Left lung (tissue), 4 donors: ENCODE measurements at regions not wholly inside any gene's neighbourhood (a gene's known extent, or its start where the extent isn't known, plus 50 kb on each side); places are given as distances from the start of the nearest gene placed in this dataset.

Experiments used
- ATAC-seq: fragments of 200-7000 bp; cut with Tn5 transposase; one replicate; pipeline ENCODE4 v1.9.1; 2020; ENCODE audit warnings: moderate library complexity
- DNase-seq, 4 donors: peaks; one replicate each; pipeline ENCODE4 v3.0.0-alpha.2; 2013 to 2020
- H3K27ac ChIP-seq, 2 donors: fragments of 200-600 bp; sonication (generic) in 1 of 2; one replicate each; pipeline versions ENCODE4 v1.5.0 to v1.8.0; 2020 to 2021
- H3K27me3 ChIP-seq, 2 donors: fragments of 200-600 bp; sonication (generic) in 1 of 2; one replicate each; pipeline versions ENCODE4 v1.5.0 to v1.8.0; 2020 to 2021
- H3K36me3 ChIP-seq, 2 donors: fragments of 200-600 bp; sonication (generic) in 1 of 2; one replicate each; pipeline versions ENCODE4 v1.5.0 to v1.8.0; 2020 to 2021
- H3K4me1 ChIP-seq, 2 donors: fragments of 200-600 bp; one replicate each; pipeline ENCODE4 v1.8.0; 2021
- H3K4me3 ChIP-seq, 2 donors: fragments of 200-600 bp; sonication (generic) in 1 of 2; one replicate each; pipeline versions ENCODE4 v1.5.0 to v1.8.0; 2020 to 2021; ENCODE audit warnings: mild to moderate bottlenecking in 1 of 2
- H3K9me3 ChIP-seq, 2 donors: fragments of 200-600 bp; sonication (generic) in 1 of 2; one replicate each; pipeline versions ENCODE4 v1.5.0 to v1.8.0; 2020 to 2021
- intact Hi-C, 2 donors: fragments of 100-400 bp; cut with DNase I; formaldehyde crosslinking; loops; one replicate each; pipeline versions ENCODE4 v1.11.2 to v1.14.2; 2022
- TF ChIP-seq, protein P1 (sequence below), 2 donors: fragments of 200-600 bp; sonication (generic) in 1 of 2; IDR thresholded peaks; one replicate each; pipeline versions ENCODE4 v1.5.0 to v1.8.0; 2021; ENCODE audit warnings: antibody characterized with exemption in 2 of 2
- donor health status: DM: no; HTN: yes; CAD: no.
- donor health status: DM: no; HTN: no; CAD: no.

DNA sequence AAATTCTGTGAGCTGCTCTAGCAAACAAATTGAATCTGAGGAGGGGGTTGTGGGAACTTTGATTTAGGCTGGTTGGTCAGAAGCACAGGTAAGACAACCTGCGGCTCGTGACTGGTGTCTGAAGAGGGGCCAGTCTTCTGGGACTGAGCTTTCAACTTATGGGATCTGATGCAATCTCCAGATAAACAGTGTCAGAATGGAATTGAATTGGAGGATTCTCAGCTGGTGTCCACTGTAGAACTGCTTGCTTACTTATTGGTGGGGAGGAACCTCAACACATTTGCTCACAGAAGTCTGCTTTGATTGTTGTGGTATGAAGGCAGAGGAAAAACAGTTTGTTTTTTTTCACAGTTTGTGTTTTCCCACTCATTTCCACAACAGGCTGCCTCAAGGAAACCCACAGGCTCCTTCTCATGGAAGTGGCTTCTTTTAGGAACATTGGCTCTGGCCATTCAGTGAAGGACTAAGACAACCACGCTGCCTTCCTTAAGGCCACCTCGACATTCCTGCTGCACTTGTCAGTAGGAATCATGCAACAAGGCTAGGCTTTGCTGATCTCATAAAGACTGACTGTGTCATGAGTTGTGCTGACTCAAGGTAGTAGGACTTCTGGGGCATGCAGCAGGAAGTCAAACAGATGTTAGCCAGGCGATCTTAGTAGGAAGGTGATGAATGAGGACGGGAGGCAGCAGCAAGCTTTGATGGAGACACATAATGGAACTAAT is 104.7 kb downstream of the TSN start:
- H3K4me3 ChIP-seq, result no peak overlapping the region
- DNase-seq (no peak), ATAC-seq (no peak)
- intact Hi-C loops, result no loop called here
- no peak overlapping the region for H3K27ac ChIP-seq
- no peaks in the 10 kb centered on the region for H3K36me3 ChIP-seq
- H3K27me3 ChIP-seq, result peaks cover 0 to 13% of the 10 kb centered on the region in 2 donors
- H3K9me3 ChIP-seq, result peaks cover 0 to 1% of the 10 kb centered on the region in 2 donors
- no peaks in the 10 kb centered on the region for H3K4me1 ChIP-seq
- TF ChIP-seq, protein P1, sequence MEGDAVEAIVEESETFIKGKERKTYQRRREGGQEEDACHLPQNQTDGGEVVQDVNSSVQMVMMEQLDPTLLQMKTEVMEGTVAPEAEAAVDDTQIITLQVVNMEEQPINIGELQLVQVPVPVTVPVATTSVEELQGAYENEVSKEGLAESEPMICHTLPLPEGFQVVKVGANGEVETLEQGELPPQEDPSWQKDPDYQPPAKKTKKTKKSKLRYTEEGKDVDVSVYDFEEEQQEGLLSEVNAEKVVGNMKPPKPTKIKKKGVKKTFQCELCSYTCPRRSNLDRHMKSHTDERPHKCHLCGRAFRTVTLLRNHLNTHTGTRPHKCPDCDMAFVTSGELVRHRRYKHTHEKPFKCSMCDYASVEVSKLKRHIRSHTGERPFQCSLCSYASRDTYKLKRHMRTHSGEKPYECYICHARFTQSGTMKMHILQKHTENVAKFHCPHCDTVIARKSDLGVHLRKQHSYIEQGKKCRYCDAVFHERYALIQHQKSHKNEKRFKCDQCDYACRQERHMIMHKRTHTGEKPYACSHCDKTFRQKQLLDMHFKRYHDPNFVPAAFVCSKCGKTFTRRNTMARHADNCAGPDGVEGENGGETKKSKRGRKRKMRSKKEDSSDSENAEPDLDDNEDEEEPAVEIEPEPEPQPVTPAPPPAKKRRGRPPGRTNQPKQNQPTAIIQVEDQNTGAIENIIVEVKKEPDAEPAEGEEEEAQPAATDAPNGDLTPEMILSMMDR (IDR thresholded peaks at IDR 0.05), result no peak

DNA sequence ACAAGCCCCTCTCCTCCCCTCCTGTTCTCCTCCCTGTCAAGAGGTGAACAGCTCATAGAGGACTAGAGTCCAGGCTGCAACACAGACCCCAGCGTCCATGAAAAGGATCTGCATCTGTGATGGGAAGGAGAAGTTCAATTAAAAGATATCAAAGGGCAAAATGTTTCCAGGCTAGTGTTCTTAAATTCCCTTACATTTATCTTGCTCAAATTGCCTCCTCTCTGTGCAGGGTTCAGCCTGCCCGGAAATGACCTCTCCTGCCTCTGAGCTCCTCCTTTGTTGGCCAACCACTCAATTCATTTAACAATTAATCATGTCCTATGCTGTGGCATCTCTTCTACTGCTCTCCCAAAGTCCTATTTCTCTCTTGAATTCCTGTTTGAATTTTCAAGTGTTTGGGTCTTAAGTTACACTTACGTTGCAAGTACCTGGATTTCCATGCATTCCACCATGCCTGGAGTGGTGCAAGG is 105.3 kb downstream of the TSN start:
- Histone ChIP-seq H3K4me3 (no peak overlapping the region), H3K4me1 (no peaks in the 10 kb centered on the region), H3K9me3 (peaks cover 0 to 1% of the 10 kb centered on the region in 2 donors), H3K36me3 (no peaks in the 10 kb centered on the region), H3K27ac (no peak overlapping the region), H3K27me3 (peaks cover 0 to 13% of the 10 kb centered on the region in 2 donors)
- ATAC-seq, result no peak
- TF ChIP-seq, protein P1 (IDR thresholded peaks at IDR 0.05), result no peak
- no peak for DNase-seq
- intact Hi-C loops, result no loop called here

DNA sequence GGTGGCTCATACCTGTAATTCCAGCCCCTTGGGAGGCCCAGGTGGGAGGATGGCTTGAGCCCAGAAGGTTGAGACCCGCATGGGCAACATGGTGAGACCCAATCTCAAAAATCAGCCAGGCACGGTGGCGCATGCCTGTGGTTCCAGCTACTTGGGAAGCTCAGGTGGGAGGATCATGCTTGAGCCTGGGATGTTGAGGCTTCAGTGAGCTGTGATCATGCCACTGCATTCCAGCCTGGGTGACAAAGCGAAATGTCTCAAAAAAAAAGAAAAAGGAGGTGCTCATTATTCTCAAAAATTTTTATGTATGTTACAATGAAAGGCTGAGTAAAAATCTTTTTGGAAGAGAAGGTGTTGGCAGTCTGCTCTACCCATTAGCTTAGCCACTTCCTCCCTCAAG is 106.8 kb downstream of the TSN start:
- H3K9me3 ChIP-seq, result peaks cover 0 to 1% of the 10 kb centered on the region in 2 donors
- intact Hi-C loops, result no loop called here
- ATAC-seq (no peak), DNase-seq (no peak)
- H3K27ac ChIP-seq, result no peak overlapping the region
- H3K4me3 ChIP-seq, result no peak overlapping the region
- H3K4me1 ChIP-seq, result no peaks in the 10 kb centered on the region
- H3K36me3 ChIP-seq, result no peaks in the 10 kb centered on the region
- peaks cover 0 to 13% of the 10 kb centered on the region in 2 donors for H3K27me3 ChIP-seq
- TF ChIP-seq, protein P1 (IDR thresholded peaks at IDR 0.05), result no peak

DNA sequence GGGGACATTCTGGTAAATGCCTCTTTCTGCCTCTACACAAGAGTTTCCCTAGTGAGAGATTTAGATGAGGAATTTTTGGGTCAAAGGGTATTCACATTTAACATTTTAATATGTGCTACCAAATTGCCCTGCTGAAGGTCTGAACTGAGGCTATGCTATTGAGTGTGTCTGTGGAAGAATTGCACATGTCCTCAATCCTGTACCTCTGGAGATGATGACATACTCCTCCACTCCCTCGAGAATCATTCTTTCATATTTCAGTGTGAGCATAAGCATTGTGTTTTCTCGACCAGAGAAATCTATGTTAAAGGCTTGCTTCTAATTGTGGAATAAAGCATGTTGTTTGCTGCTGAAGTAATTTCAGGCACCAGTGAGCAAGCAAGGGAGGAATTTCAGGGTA is 110.5 kb downstream of the TSN start:
- no peaks in the 10 kb centered on the region for H3K36me3 ChIP-seq
- no peak for DNase-seq
- H3K9me3 ChIP-seq, result peaks cover 0 to 1% of the 10 kb centered on the region in 2 donors
- H3K4me1 ChIP-seq, result no peaks in the 10 kb centered on the region
- TF ChIP-seq, protein P1 (IDR thresholded peaks at IDR 0.05), result no peak
- H3K4me3 ChIP-seq, result no peak overlapping the region
- intact Hi-C loops, result no loop called here
- peaks cover 0 to 5% of the 10 kb centered on the region in 2 donors for H3K27me3 ChIP-seq
- ATAC-seq, result no peak
- no peak overlapping the region for H3K27ac ChIP-seq

DNA sequence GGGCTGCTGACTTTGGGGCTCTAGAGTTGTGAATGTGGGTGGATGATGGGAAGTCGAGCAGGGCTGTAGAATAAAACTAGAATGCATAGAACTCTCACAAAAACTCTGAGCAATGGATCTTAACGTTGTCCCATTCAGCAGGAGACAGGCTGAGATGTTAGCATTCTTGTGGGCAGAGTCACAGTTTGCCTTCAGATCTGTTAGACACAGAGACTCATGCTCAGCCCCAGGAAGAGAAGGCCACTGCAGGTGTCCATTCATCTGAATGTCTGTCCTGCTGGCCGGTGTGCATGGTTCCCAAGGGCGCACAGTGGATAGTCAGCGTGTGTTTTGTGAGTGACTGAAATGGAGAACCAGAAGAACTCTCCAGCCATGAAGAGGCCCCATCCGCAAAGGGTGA is 111.3 kb downstream of the TSN start:
- ATAC-seq, result no peak
- H3K36me3 ChIP-seq, result no peaks in the 10 kb centered on the region
- peaks cover 0 to 4% of the 10 kb centered on the region in 2 donors for H3K27me3 ChIP-seq
- no peak overlapping the region for H3K4me3 ChIP-seq
- TF ChIP-seq, protein P1 (IDR thresholded peaks at IDR 0.05), result no peak
- H3K9me3 ChIP-seq, result peaks cover 0 to 1% of the 10 kb centered on the region in 2 donors
- DNase-seq, result no peak
- H3K27ac ChIP-seq, result no peak overlapping the region
- no peaks in the 10 kb centered on the region for H3K4me1 ChIP-seq
- intact Hi-C loops, result no loop called here
